Neutrophil (primary cell): ENCODE measurements at regions not wholly inside any gene's neighbourhood (a gene's known extent, or its start where the extent isn't known, plus 50 kb on each side); places are given as distances from the start of the nearest gene placed in this dataset.

Source experiments
- H3K27ac ChIP-seq: fragments of 200-600 bp; sonication (generic); 2 replicates; pipeline ENCODE4 v1.5.1; 2016; ENCODE audit warnings: mild to moderate bottlenecking, moderate library complexity
- H3K27me3 ChIP-seq: fragments of 200-600 bp; sonication (generic); 2 replicates; pipeline ENCODE4 v1.6.0; 2016; ENCODE audit warnings: mild to moderate bottlenecking
- H3K36me3 ChIP-seq: fragments of 200-600 bp; sonication (generic); 2 replicates; pipeline ENCODE4 v1.5.1; 2017
- H3K4me1 ChIP-seq, 2 experiments: fragments of 200-600 bp in 1 of 2; sonication (generic) in 1 of 2; 1 replicate in 1 of 2; 2 replicates in 1 of 2; pipeline versions ENCODE4 v1.5.1 to v1.6.1; 2013 to 2016; ENCODE audit warnings: low read depth in 1 of 2, low read length in 1 of 2, mild to moderate bottlenecking in 1 of 2, moderate library complexity in 1 of 2; ENCODE audit not compliant: control insufficient read depth in 1 of 2, insufficient read depth in 1 of 2
- H3K4me3 ChIP-seq, 2 experiments: fragments of 200-600 bp in 1 of 2; sonication (generic) in 1 of 2; 1 replicate in 1 of 2; 2 replicates in 1 of 2; pipeline ENCODE4 v1.5.1; 2013 to 2016; ENCODE audit warnings: low read depth in 1 of 2, low read length in 1 of 2, mild to moderate bottlenecking in 1 of 2, moderate library complexity in 1 of 2
- H3K9me3 ChIP-seq: fragments of 200-600 bp; sonication (generic); 2 replicates; pipeline ENCODE4 v1.5.1; 2016
- CTCF ChIP-seq: fragments of 200-600 bp; sonication (generic); IDR thresholded peaks from 2 replicates; pipeline ENCODE4 v1.5.1; 2016; ENCODE audit warnings: antibody characterized with exemption

GRCh38 chr9:107755246-107755645, 265.7 kb upstream of the KLF4 start:
- Histone ChIP-seq H3K4me1 (peaks cover 0 to 6% of the 10 kb centered on the region in 2 experiments), H3K9me3 (no peaks in the 10 kb centered on the region), H3K27ac (no peak overlapping the region), H3K4me3 (no peak overlapping the region), H3K27me3 (no peaks in the 10 kb centered on the region), H3K36me3 (no peaks in the 10 kb centered on the region)
- TF ChIP-seq CTCF, result no peak

GRCh38 chr9:107751567-107752210, 262.1 kb upstream of the KLF4 start:
- Histone ChIP-seq H3K4me3 (no peak overlapping the region), H3K36me3 (no peaks in the 10 kb centered on the region), H3K27me3 (no peaks in the 10 kb centered on the region), H3K4me1 (peaks cover 10 to 18% of the 10 kb centered on the region in 2 experiments), H3K27ac (no peak overlapping the region), H3K9me3 (no peaks in the 10 kb centered on the region)
- TF ChIP-seq CTCF, result no peak

GRCh38 chr9:107750741-107751566, 261.4 kb upstream of the KLF4 start:
- no peaks in the 10 kb centered on the region for H3K9me3 ChIP-seq
- H3K4me1 ChIP-seq, result peaks cover 10 to 18% of the 10 kb centered on the region in 2 experiments
- H3K36me3 ChIP-seq, result no peaks in the 10 kb centered on the region
- TF ChIP-seq CTCF, result no peak
- H3K4me3 ChIP-seq, result no peak overlapping the region
- no peak overlapping the region for H3K27ac ChIP-seq
- H3K27me3 ChIP-seq, result no peaks in the 10 kb centered on the region

- no peak overlapping the region for H3K4me3 ChIP-seq
- peak overlapping the region; percentile 41 for H3K27ac ChIP-seq
- H3K4me1 ChIP-seq, result peaks cover 10 to 18% of the 10 kb centered on the region in 2 experiments
Observed at GRCh38 chr9:107749787-107750444, 260.3 kb upstream of the KLF4 start.

GRCh38 chr9:107744873-107745272, 255.3 kb upstream of the KLF4 start:
- Histone ChIP-seq H3K4me1 (peaks cover 7 to 8% of the 10 kb centered on the region in 2 experiments), H3K4me3 (no peak overlapping the region), H3K36me3 (no peaks in the 10 kb centered on the region), H3K9me3 (no peaks in the 10 kb centered on the region), H3K27ac (no peak overlapping the region), H3K27me3 (no peaks in the 10 kb centered on the region)
- TF ChIP-seq CTCF, result no peak

More at GRCh38 chr9:107749787-107750444, 260.3 kb upstream of the KLF4 start:
- Histone ChIP-seq H3K27me3 (no peaks in the 10 kb centered on the region), H3K9me3 (no peaks in the 10 kb centered on the region), H3K36me3 (no peaks in the 10 kb centered on the region)
- TF ChIP-seq CTCF, result no peak
